Dermis microvascular lymphatic vessel endothelial cell (primary cell): ENCODE measurements at regions not wholly inside any gene's neighbourhood (a gene's known extent, or its start where the extent isn't known, plus 50 kb on each side); places are given as distances from the start of the nearest gene placed in this dataset.

Source experiments
- DNase-seq, 2 donors: peaks; one replicate each; pipeline versions ENCODE4 v3.0.0 to v3.0.0-alpha.2; 2010; ENCODE audit warnings: low read depth in 2 of 2

- peak in 1 of 2 donors; percentile 32 for DNase-seq
These were observed 650.8 kb upstream of the KIRREL3 start for GRCh38 chr11:127651175-127651887.

- no peak for DNase-seq
These were observed 649.4 kb upstream of the KIRREL3 start for GRCh38 chr11:127649958-127650357.

- no peak for DNase-seq
These were observed 648.5 kb upstream of the KIRREL3 start for GRCh38 chr11:127649071-127649470.

GRCh38 chr11:127648583-127648982 lies 648.0 kb upstream of the KIRREL3 start:
- no peak for DNase-seq

GRCh38 chr11:127644366-127644765 lies 643.8 kb upstream of the KIRREL3 start:
- no peak for DNase-seq

- DNase-seq: no peak
These were observed 642.9 kb upstream of the KIRREL3 start for GRCh38 chr11:127643268-127644058.

- DNase-seq: peak in 1 of 2 donors; percentile 70
These were observed 640.2 kb upstream of the KIRREL3 start for GRCh38 chr11:127640561-127641451.

- peak in 1 of 2 donors; percentile 50 for DNase-seq
These were observed 639.3 kb upstream of the KIRREL3 start for GRCh38 chr11:127639916-127640315.

GRCh38 chr11:127632976-127633680 lies 632.6 kb upstream of the KIRREL3 start:
- no peak for DNase-seq

- no peak for DNase-seq
These were observed 632.0 kb upstream of the KIRREL3 start for GRCh38 chr11:127632546-127632945.

- no peak for DNase-seq
These were observed 631.4 kb upstream of the KIRREL3 start for GRCh38 chr11:127631974-127632373.

GRCh38 chr11:127629200-127629599 lies 628.6 kb upstream of the KIRREL3 start:
- no peak for DNase-seq

- no peak for DNase-seq
These were observed 627.9 kb upstream of the KIRREL3 start for GRCh38 chr11:127628458-127628785.

GRCh38 chr11:127627629-127628457 lies 627.3 kb upstream of the KIRREL3 start:
- DNase-seq: no peak

- DNase-seq: no peak
These were observed 626.6 kb upstream of the KIRREL3 start for GRCh38 chr11:127627204-127627603.

- DNase-seq: no peak
These were observed 624.8 kb upstream of the KIRREL3 start for GRCh38 chr11:127625402-127625801.

- DNase-seq: no peak
These were observed 623.8 kb upstream of the KIRREL3 start for GRCh38 chr11:127624306-127624856.

- no peak for DNase-seq
These were observed 622.1 kb upstream of the KIRREL3 start for GRCh38 chr11:127622686-127623085.

- peak in 1 of 2 donors; percentile 14 for DNase-seq
These were observed 620.1 kb upstream of the KIRREL3 start for GRCh38 chr11:127620671-127621070.

GRCh38 chr11:127619946-127620345 lies 619.4 kb upstream of the KIRREL3 start:
- DNase-seq: no peak
